CD4-positive, alpha-beta T cell treated with Interleukin-6 at 100 ng/mL for 8 hours (primary cell): ENCODE measurements at regions not wholly inside any gene's neighbourhood (a gene's known extent, or its start where the extent isn't known, plus 50 kb on each side); places are given as distances from the start of the nearest gene placed in this dataset.

Experiments
- DNase-seq: peaks from one replicate; pipeline ENCODE4 v3.0.0-alpha.2; 2020; ENCODE audit warnings: mixed read lengths, low spot score

- no peak for DNase-seq
These were observed 66.7 kb upstream of the PNMA1 start for GRCh38 chr14:73780896-73781295.

GRCh38 chr14:73780391-73780790 is 66.2 kb upstream of the PNMA1 start:
- DNase-seq, result no peak

- DNase-seq, result no peak
These were observed 64.6 kb upstream of the PNMA1 start for GRCh38 chr14:73778736-73779135.

- no peak for DNase-seq
These were observed 63.2 kb upstream of the PNMA1 start for GRCh38 chr14:73777420-73777819.

GRCh38 chr14:73776194-73776537 is 62.0 kb upstream of the PNMA1 start:
- no peak for DNase-seq

GRCh38 chr14:73775339-73776193 is 61.4 kb upstream of the PNMA1 start:
- DNase-seq, result no peak

- DNase-seq, result no peak
These were observed 60.5 kb upstream of the PNMA1 start for GRCh38 chr14:73774671-73775070.

- DNase-seq, result no peak
These were observed 60.0 kb upstream of the PNMA1 start for GRCh38 chr14:73774241-73774570.

GRCh38 chr14:73773441-73774240 is 59.5 kb upstream of the PNMA1 start:
- DNase-seq, result no peak

- DNase-seq, result peak; percentile 72
These were observed 57.9 kb upstream of the PNMA1 start for GRCh38 chr14:73771848-73772638.

GRCh38 chr14:73770977-73771847 is 57.0 kb upstream of the PNMA1 start:
- no peak for DNase-seq

GRCh38 chr14:73768107-73768506 is 53.9 kb upstream of the PNMA1 start:
- no peak for DNase-seq

- peak; percentile 3 for DNase-seq
These were observed 50.5 kb upstream of the PNMA1 start for GRCh38 chr14:73764406-73765280.
